H9 (cell line): ENCODE measurements at regions not wholly inside any gene's neighbourhood (a gene's known extent, or its start where the extent isn't known, plus 50 kb on each side); places are given as distances from the start of the nearest gene placed in this dataset.

Experiments used
- DNase-seq: peaks from one replicate; pipeline ENCODE4 v3.0.0-alpha.2; 2017
- H2AFZ ChIP-seq: one replicate; pipeline ENCODE4 v1.6.1; 2013; ENCODE audit warnings: mild to moderate bottlenecking, low read length, control low read depth, moderate library complexity
- H2AK5ac ChIP-seq: 2 replicates; pipeline ENCODE4 v1.6.1; 2013; ENCODE audit warnings: low read length, control low read depth, mixed read lengths; ENCODE audit not compliant: insufficient read length
- H2BK120ac ChIP-seq: one replicate; pipeline ENCODE4 v1.6.1; 2013; ENCODE audit warnings: low read depth, mild to moderate bottlenecking, low read length, control low read depth, inconsistent platforms; ENCODE audit not compliant: poor library complexity, severe bottlenecking
- H2BK12ac ChIP-seq: 2 replicates; pipeline ENCODE4 v1.6.1; 2013; ENCODE audit warnings: low read length, control low read depth, mixed read lengths, low read depth; ENCODE audit not compliant: insufficient read length
- H2BK15ac ChIP-seq: 2 replicates; pipeline ENCODE4 v1.6.1; 2013; ENCODE audit warnings: low read depth, low read length, control low read depth
- H2BK20ac ChIP-seq: one replicate; pipeline ENCODE4 v1.6.1; 2013; ENCODE audit warnings: low read depth, mild to moderate bottlenecking, low read length, control low read depth, inconsistent platforms; ENCODE audit not compliant: poor library complexity, severe bottlenecking
- H2BK5ac ChIP-seq: 2 replicates; pipeline ENCODE4 v1.6.1; 2013; ENCODE audit warnings: low read length, control low read depth, mixed read lengths; ENCODE audit not compliant: insufficient read length
- H3K14ac ChIP-seq: 2 replicates; pipeline ENCODE4 v1.6.1; 2013; ENCODE audit warnings: low read length, control low read depth; ENCODE audit not compliant: insufficient read depth
- H3K18ac ChIP-seq: 2 replicates; pipeline ENCODE4 v1.6.1; 2013; ENCODE audit warnings: low read depth, mild to moderate bottlenecking, mixed read lengths, low read length, control low read depth; ENCODE audit not compliant: insufficient read length
- H3K23ac ChIP-seq: 2 replicates; pipeline ENCODE4 v1.6.1; 2013; ENCODE audit warnings: low read length, control low read depth, mixed read lengths, low read depth; ENCODE audit not compliant: insufficient read length
- H3K23me2 ChIP-seq: 2 replicates; pipeline ENCODE4 v1.6.1; 2013; ENCODE audit warnings: low read depth, mild to moderate bottlenecking, mixed read lengths, low read length, control low read depth; ENCODE audit not compliant: insufficient read length, poor library complexity, severe bottlenecking
- H3K27ac ChIP-seq: 2 replicates; pipeline ENCODE4 v1.5.1; 2013; ENCODE audit warnings: low read length, control low read depth, mixed read lengths, low read depth; ENCODE audit not compliant: insufficient read length
- H3K27me3 ChIP-seq: 2 replicates; pipeline ENCODE4 v1.6.1; 2013; ENCODE audit warnings: low read length, control low read depth, inconsistent platforms; ENCODE audit not compliant: insufficient read depth
- H3K4ac ChIP-seq: 2 replicates; pipeline ENCODE4 v1.6.1; 2013; ENCODE audit warnings: low read depth, mild to moderate bottlenecking, control low read depth, inconsistent platforms, low read length, moderate library complexity
- H3K4me1 ChIP-seq: 2 replicates; pipeline ENCODE4 v1.6.1; 2013; ENCODE audit warnings: low read length, control low read depth, inconsistent platforms; ENCODE audit not compliant: insufficient read depth
- H3K4me2 ChIP-seq: 2 replicates; pipeline ENCODE4 v1.6.1; 2013; ENCODE audit warnings: low read length, control low read depth, mixed read lengths; ENCODE audit not compliant: insufficient read length, insufficient read depth
- H3K56ac ChIP-seq: 2 replicates; pipeline ENCODE4 v1.6.1; 2013; ENCODE audit warnings: low read depth, mild to moderate bottlenecking, mixed read lengths, low read length, control low read depth; ENCODE audit not compliant: insufficient read length
- H3K79me1 ChIP-seq: 2 replicates; pipeline ENCODE4 v1.6.1; 2013; ENCODE audit warnings: low read depth, mild to moderate bottlenecking, moderate library complexity, low read length, control low read depth, inconsistent platforms; ENCODE audit not compliant: insufficient read depth, poor library complexity, severe bottlenecking
- H3K79me2 ChIP-seq: 2 replicates; pipeline ENCODE4 v1.6.1; 2013; ENCODE audit warnings: low read length, control low read depth, inconsistent platforms; ENCODE audit not compliant: insufficient read depth
- H3K9ac ChIP-seq: 2 replicates; pipeline ENCODE4 v1.6.1; 2013; ENCODE audit warnings: low read length, control low read depth, mixed read lengths; ENCODE audit not compliant: insufficient read length; ENCODE audit errors: extremely low read depth
- H3K9me3 ChIP-seq: one replicate; pipeline ENCODE4 v1.6.1; 2013; ENCODE audit warnings: low read depth, low read length, inconsistent platforms; ENCODE audit not compliant: control insufficient read depth
- H3T11ph ChIP-seq: one replicate; pipeline ENCODE4 v1.6.1; 2013; ENCODE audit warnings: mild to moderate bottlenecking, low read length, control low read depth, inconsistent platforms
- H4K20me1 ChIP-seq: one replicate; pipeline ENCODE4 v1.6.1; 2013; ENCODE audit not compliant: control insufficient read depth, insufficient read length, insufficient read depth
- H4K5ac ChIP-seq: 2 replicates; pipeline ENCODE4 v1.6.1; 2013; ENCODE audit warnings: low read depth, mild to moderate bottlenecking, mixed read lengths, low read length, control low read depth; ENCODE audit not compliant: insufficient read length
- H4K8ac ChIP-seq: replicated peaks from 2 replicates; pipeline ENCODE4 v1.6.1; 2013; ENCODE audit warnings: low read length, control low read depth, mixed read lengths, low read depth; ENCODE audit not compliant: insufficient read length
- H4K91ac ChIP-seq: 2 replicates; pipeline ENCODE4 v1.6.1; 2013; ENCODE audit warnings: low read depth, mild to moderate bottlenecking, moderate library complexity, mixed read lengths, low read length, control low read depth; ENCODE audit not compliant: insufficient read length
- H3K27ac Mint-ChIP-seq, 3 experiments: 2 replicates in 2 of 3; 3 replicates in 1 of 3; pipeline ENCODE4 v1.8.0; 2020 to 2021; ENCODE audit warnings: mixed read lengths in 3 of 3, mild to moderate bottlenecking in 1 of 3, moderate library complexity in 1 of 3
- H3K27me3 Mint-ChIP-seq: 2 replicates; pipeline ENCODE4 v1.8.0; 2021; ENCODE audit warnings: low read depth, mild to moderate bottlenecking, moderate library complexity, mixed read lengths
- H3K36me3 Mint-ChIP-seq, 3 experiments: 2 replicates in 2 of 3; 3 replicates in 1 of 3; pipeline ENCODE4 v1.8.0; 2020 to 2021; ENCODE audit warnings: low read depth in 3 of 3, mixed read lengths in 3 of 3; ENCODE audit not compliant: insufficient read depth in 1 of 3
- H3K4me1 Mint-ChIP-seq, 2 experiments: 2 replicates each; pipeline ENCODE4 v1.8.0; 2020; ENCODE audit warnings: mixed read lengths in 2 of 2
- H3K4me3 Mint-ChIP-seq, 2 experiments: 2 replicates in 1 of 2; 3 replicates in 1 of 2; pipeline ENCODE4 v1.8.0; 2020 to 2021; ENCODE audit warnings: mild to moderate bottlenecking in 2 of 2, mixed read lengths in 2 of 2, moderate library complexity in 1 of 2
- H3K9me3 Mint-ChIP-seq, 2 experiments: 2 replicates in 1 of 2; 3 replicates in 1 of 2; pipeline ENCODE4 v1.8.0; 2020; ENCODE audit warnings: mild to moderate bottlenecking in 2 of 2, mixed read lengths in 2 of 2, moderate library complexity in 1 of 2
- CTCF ChIP-seq: fragments of 200-600 bp; sonication (generic); conservative IDR thresholded peaks from 3 replicates; pipeline ENCODE4 v1.8.0; 2021; ENCODE audit warnings: antibody characterized with exemption, mild to moderate bottlenecking
- WGBS: extraction: QIAGEN DNeasy Blood & Tissue Kit; methylation state at CpG from one replicate; pipeline ENCODE4 v1.1.7; 2013; ENCODE audit warnings: missing lambda C conversion rate, low lambda C conversion rate, mixed read lengths; ENCODE audit not compliant: insufficient read length; ENCODE audit errors: extremely low coverage; 5-methylcytosine and 5-hydroxymethylcytosine counted together

GRCh38 chr3:101944308-101944707 is 95.0 kb downstream of the NFKBIZ start:
- Mint-ChIP-seq H3K9me3 (no peaks in the 10 kb centered on the region), H3K4me1 (no peaks in the 10 kb centered on the region), H3K27ac (no peak overlapping the region), H3K4me3 (no peak overlapping the region), H3K27me3 (no peaks in the 10 kb centered on the region), H3K36me3 (no peaks in the 10 kb centered on the region)
- Histone ChIP-seq H3K23ac (no peak overlapping the region), H2BK12ac (no peak overlapping the region), H3K23me2 (no peaks in the 10 kb centered on the region), H2BK120ac (no peak overlapping the region), H4K20me1 (no peaks in the 10 kb centered on the region), H3K9me3 (no peaks in the 10 kb centered on the region), H2BK15ac (no peak overlapping the region), H3K18ac (no peak overlapping the region), H2BK20ac (no peak overlapping the region), H2AK5ac (no peak overlapping the region), H3K9ac (no peak overlapping the region), H3T11ph (no peak overlapping the region), H3K4me2 (no peak overlapping the region), H4K5ac (no peak overlapping the region), H4K8ac (no peak overlapping the region), H3K56ac (no peak overlapping the region), H3K79me1 (no peaks in the 10 kb centered on the region), H4K91ac (no peak overlapping the region), H3K27me3 (no peaks in the 10 kb centered on the region), H3K79me2 (no peaks in the 10 kb centered on the region), H2BK5ac (no peak overlapping the region), H3K27ac (no peak overlapping the region), H3K4me1 (no peaks in the 10 kb centered on the region), H2AFZ (no peak overlapping the region), H3K4ac (no peak overlapping the region), H3K14ac (no peak overlapping the region)
- DNase-seq: no peak
- TF ChIP-seq CTCF: no peak
- WGBS: no CpG with 5 or more reads among the region's 3 CpGs
